ENCODE measurements at regions not wholly inside any gene's neighbourhood (a gene's known extent, or its start where the extent isn't known, plus 50 kb on each side); places are given as distances from the start of the nearest gene placed in this dataset.

- TF ChIP-seq CTCF (IDR thresholded peaks at IDR 0.05; ENCODE audit: low read depth, low read length, poor library complexity, severe bottlenecking) (no peak), EZH2phosphoT487 (IDR thresholded peaks at IDR 0.05; ENCODE audit: borderline replicate concordance, low read length) (no peak)
- H3K79me2 ChIP-seq (ENCODE audit: control insufficient read depth, low read length), result no peaks in the 10 kb centered on the region
- no peak overlapping the region for H3K4me3 ChIP-seq (ENCODE audit: low read length)
- no peaks in the 10 kb centered on the region for H3K4me1 ChIP-seq (ENCODE audit: control insufficient read depth, low read length)
- no peaks in the 10 kb centered on the region for H4K20me1 ChIP-seq (ENCODE audit: control insufficient read depth, insufficient read depth, low read depth, low read length)
- H3K36me3 ChIP-seq (ENCODE audit: control insufficient read depth, low read length), result no peaks in the 10 kb centered on the region
- H3F3A ChIP-seq (ENCODE audit: control insufficient read depth, insufficient read depth), result no peaks in the 10 kb centered on the region
- H3K27ac ChIP-seq (ENCODE audit: low read depth, low read length), result no peak overlapping the region
- no peaks in the 10 kb centered on the region for H3K27me3 ChIP-seq (ENCODE audit: control insufficient read depth, low read length)
- H3K4me2 ChIP-seq (ENCODE audit: low read length), result no peak overlapping the region
- H3K9me3 ChIP-seq (ENCODE audit: control insufficient read depth, insufficient read depth, low read length), result no peaks in the 10 kb centered on the region
- H3K9me2 ChIP-seq (replicated peaks; ENCODE audit: control insufficient read depth, low read length), result no peaks in the 10 kb centered on the region
Measured at GRCh38 chr3:164179110-164179774, 899.1 kb downstream of the SI start.

GRCh38 chr3:164174059-164174458, 904.2 kb downstream of the SI start:
- Histone ChIP-seq H3F3A (ENCODE audit: control insufficient read depth, insufficient read depth) (no peaks in the 10 kb centered on the region), H3K4me2 (ENCODE audit: low read length) (no peak overlapping the region), H3K4me3 (ENCODE audit: low read length) (no peak overlapping the region), H3K27me3 (ENCODE audit: control insufficient read depth, low read length) (no peaks in the 10 kb centered on the region), H3K9me3 (ENCODE audit: control insufficient read depth, insufficient read depth, low read length) (no peaks in the 10 kb centered on the region), H3K4me1 (ENCODE audit: control insufficient read depth, low read length) (no peaks in the 10 kb centered on the region), H3K79me2 (ENCODE audit: control insufficient read depth, low read length) (no peaks in the 10 kb centered on the region), H4K20me1 (ENCODE audit: control insufficient read depth, insufficient read depth, low read depth, low read length) (no peaks in the 10 kb centered on the region), H3K36me3 (ENCODE audit: control insufficient read depth, low read length) (no peaks in the 10 kb centered on the region), H3K27ac (ENCODE audit: low read depth, low read length) (no peak overlapping the region), H3K9me2 (replicated peaks; ENCODE audit: control insufficient read depth, low read length) (no peaks in the 10 kb centered on the region)
- TF ChIP-seq CTCF (IDR thresholded peaks at IDR 0.05; ENCODE audit: low read depth, low read length, poor library complexity, severe bottlenecking) (no peak), EZH2phosphoT487 (IDR thresholded peaks at IDR 0.05; ENCODE audit: borderline replicate concordance, low read length) (no peak)

GRCh38 chr3:164155400-164155799, 922.9 kb downstream of the SI start:
- Histone ChIP-seq H3K79me2 (ENCODE audit: control insufficient read depth, low read length) (no peaks in the 10 kb centered on the region), H3F3A (ENCODE audit: control insufficient read depth, insufficient read depth) (no peaks in the 10 kb centered on the region), H3K9me2 (replicated peaks; ENCODE audit: control insufficient read depth, low read length) (no peaks in the 10 kb centered on the region), H3K36me3 (ENCODE audit: control insufficient read depth, low read length) (no peaks in the 10 kb centered on the region), H4K20me1 (ENCODE audit: control insufficient read depth, insufficient read depth, low read depth, low read length) (no peaks in the 10 kb centered on the region), H3K9me3 (ENCODE audit: control insufficient read depth, insufficient read depth, low read length) (no peaks in the 10 kb centered on the region), H3K27ac (ENCODE audit: low read depth, low read length) (no peak overlapping the region), H3K4me2 (ENCODE audit: low read length) (no peak overlapping the region), H3K4me3 (ENCODE audit: low read length) (no peak overlapping the region), H3K27me3 (ENCODE audit: control insufficient read depth, low read length) (no peaks in the 10 kb centered on the region), H3K4me1 (ENCODE audit: control insufficient read depth, low read length) (no peaks in the 10 kb centered on the region)
- TF ChIP-seq CTCF (IDR thresholded peaks at IDR 0.05; ENCODE audit: low read depth, low read length, poor library complexity, severe bottlenecking), result no peak
- no peak for TF ChIP-seq EZH2phosphoT487 (IDR thresholded peaks at IDR 0.05; ENCODE audit: borderline replicate concordance, low read length)

Measured in DOHH2 (cell line).